ENCODE measurements at regions not wholly inside any gene's neighbourhood (a gene's known extent, or its start where the extent isn't known, plus 50 kb on each side); places are given as distances from the start of the nearest gene placed in this dataset.

DNA sequence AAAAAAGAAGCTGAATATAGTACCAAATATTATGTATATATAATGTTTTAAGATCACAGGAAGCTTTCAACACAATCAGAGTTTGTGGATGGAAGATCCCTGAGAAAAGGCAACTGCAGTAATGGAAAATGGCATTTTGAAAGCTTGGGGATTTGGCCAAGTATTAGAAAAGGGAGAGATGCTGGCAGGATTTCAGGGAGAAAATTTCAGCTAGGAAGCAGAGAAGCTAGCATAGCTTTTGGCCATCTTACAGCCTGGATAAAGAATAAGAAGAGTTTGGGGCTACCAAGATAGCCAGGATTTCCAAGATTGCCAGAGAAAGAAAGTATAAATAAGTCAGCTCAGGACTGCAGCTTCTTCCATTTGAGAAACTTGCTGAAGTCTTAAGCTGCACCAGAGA lies 440.8 kb upstream of the LUZP2 start:
- TF ChIP-seq, protein P1, sequence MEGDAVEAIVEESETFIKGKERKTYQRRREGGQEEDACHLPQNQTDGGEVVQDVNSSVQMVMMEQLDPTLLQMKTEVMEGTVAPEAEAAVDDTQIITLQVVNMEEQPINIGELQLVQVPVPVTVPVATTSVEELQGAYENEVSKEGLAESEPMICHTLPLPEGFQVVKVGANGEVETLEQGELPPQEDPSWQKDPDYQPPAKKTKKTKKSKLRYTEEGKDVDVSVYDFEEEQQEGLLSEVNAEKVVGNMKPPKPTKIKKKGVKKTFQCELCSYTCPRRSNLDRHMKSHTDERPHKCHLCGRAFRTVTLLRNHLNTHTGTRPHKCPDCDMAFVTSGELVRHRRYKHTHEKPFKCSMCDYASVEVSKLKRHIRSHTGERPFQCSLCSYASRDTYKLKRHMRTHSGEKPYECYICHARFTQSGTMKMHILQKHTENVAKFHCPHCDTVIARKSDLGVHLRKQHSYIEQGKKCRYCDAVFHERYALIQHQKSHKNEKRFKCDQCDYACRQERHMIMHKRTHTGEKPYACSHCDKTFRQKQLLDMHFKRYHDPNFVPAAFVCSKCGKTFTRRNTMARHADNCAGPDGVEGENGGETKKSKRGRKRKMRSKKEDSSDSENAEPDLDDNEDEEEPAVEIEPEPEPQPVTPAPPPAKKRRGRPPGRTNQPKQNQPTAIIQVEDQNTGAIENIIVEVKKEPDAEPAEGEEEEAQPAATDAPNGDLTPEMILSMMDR (conservative IDR thresholded peaks at IDR 0.05; ENCODE audit: low read depth, low read length), result no peak
- TF ChIP-seq EZH2 (IDR thresholded peaks at IDR 0.05; ENCODE audit: borderline replicate concordance, low read depth, low read length, poor library complexity, severe bottlenecking), result no peak
